Stimulated activated CD8-positive, alpha-beta memory T cell treated with anti-CD3 and anti-CD28 coated beads, Interleukin-12 subunit alpha, Interleukin-12 subunit beta, amount 100 ng/mL, for 24 hours (primary cell): ENCODE measurements at regions not wholly inside any gene's neighbourhood (a gene's known extent, or its start where the extent isn't known, plus 50 kb on each side); places are given as distances from the start of the nearest gene placed in this dataset.

Source experiments
- DNase-seq: peaks from one replicate; pipeline ENCODE4 v3.0.0-alpha.2; 2020; ENCODE audit errors: extremely low read depth

DNA sequence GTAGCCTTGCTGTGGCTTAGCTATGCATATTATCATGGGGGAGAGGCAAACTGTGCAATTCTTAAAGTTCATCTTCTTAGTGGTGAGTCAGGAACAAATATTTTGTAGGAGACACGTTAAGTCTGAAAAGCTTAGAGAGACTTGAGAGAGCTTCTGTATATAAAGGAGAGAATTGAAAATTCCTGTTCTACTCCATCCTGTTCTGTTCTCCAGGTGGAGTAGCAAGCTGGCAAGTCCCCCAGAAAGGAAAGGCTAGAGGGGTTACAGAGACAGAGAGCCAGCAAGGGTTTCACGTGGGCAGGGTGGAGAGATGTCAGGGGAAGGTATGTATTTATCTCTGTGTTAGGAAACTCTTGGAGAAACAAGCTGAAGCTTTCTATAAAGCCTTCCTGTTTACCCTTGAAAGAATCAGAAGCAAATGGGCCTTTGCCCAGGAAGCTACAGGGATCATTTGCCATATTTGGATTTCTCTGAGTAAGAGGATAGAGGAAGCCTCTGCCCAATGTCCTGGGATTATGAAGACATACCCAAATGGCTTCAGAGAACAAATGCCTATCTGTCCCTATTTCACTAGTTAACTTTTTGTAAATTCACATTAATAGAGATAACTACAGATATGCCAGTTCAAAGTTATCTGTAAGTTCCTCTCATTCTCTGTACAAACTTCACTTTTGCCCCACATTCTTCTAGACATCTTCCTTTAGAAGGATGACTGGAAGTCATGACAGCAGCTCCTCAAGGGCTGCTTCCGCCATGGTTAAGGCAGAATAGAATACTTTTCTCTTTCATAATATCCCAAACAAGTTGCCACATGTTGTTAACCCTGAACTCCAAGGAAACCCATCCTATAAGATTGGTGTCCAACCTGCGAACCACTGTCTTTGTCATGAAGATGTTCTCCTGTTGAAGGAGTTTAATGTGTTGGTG lies 126.7 kb upstream of the NEDD9 start:
- no peak for DNase-seq

- no peak for DNase-seq
Measured at GRCh38 chr6:11357285-11357684, 124.8 kb upstream of the NEDD9 start.

- no peak for DNase-seq
Measured at GRCh38 chr6:11356404-11357155, 124.1 kb upstream of the NEDD9 start.

DNA sequence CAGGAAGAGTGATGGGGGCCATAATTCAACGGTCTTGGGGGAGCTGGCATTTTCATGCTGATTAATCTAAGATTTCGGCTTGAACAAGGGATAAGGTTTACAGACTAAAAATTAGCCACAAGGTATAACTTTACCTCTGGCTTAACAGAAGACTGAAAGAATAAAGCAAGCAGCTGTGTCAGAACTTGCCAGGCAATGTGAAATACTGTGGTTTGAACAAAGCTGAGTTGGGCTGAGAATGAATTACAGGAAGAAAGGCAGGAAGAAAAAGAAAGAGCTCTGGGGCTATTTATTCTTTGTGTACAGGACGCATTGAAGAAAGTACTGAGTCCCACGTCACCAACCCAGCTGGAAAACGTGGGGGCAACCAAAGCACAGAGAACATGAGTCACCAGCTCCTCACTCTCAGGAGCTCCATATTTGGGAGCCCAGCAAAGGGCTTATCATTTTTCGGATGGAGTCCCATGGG lies 121.5 kb upstream of the NEDD9 start:
- DNase-seq: peak; percentile 51

DNA sequence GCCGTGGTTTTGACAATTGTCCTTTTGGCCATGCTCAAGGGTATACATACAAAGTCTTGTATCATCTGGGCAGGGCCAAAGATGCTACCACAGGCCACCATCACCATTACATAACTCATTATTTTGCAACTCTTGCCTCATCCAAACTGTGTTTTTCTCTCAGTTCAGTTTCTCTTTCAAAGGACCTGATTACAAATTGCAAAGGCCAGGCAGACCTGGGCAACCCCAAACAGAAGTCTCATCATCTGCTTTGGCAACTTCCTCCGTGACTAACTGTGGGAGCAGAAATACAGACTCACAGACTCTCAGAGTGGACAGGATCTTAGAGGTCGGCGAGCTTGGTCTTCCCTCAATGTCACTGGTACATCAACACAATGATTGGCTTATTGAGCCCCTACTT lies 117.8 kb upstream of the NEDD9 start:
- no peak for DNase-seq

DNA sequence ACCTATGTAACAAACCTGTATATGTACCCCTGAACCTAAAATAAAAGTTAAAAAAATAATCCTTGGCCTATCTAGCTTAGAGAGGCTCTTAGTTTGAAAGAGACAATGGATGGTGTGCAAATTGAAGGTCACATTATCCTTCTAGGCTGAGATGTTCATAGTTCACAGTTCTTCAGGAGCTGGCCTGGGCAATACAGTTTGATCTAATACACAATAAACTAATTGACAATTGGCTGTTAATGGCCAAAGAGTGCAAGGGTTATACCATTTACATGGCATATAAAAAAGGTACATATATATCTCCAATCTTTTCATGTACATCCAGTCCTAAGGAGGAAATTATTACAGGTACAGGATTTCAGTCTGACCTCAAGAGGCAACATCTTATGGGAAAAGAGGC lies 117.4 kb upstream of the NEDD9 start:
- no peak for DNase-seq

DNA sequence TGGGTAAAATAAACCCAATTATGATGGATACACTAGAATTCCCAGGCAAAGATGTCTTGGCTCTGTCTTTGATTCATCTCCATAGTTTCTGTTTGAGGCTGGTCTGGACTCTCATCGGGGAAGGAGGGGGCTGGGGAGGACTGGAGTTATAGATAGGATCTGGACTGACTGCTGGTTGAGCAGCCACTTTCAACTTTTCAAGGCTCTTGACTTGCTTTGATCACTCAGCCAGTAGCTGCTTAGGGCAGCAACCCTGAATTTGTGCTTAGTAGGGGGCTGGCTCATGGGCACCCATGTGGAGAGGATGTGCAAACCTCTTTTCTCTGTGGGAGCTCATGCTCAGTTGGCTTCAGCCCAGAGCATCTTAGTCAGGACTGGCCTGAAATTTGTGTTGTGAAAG lies 114.0 kb upstream of the NEDD9 start:
- no peak for DNase-seq

- DNase-seq: no peak
Measured at GRCh38 chr6:11345536-11345935, 113.1 kb upstream of the NEDD9 start.

DNA sequence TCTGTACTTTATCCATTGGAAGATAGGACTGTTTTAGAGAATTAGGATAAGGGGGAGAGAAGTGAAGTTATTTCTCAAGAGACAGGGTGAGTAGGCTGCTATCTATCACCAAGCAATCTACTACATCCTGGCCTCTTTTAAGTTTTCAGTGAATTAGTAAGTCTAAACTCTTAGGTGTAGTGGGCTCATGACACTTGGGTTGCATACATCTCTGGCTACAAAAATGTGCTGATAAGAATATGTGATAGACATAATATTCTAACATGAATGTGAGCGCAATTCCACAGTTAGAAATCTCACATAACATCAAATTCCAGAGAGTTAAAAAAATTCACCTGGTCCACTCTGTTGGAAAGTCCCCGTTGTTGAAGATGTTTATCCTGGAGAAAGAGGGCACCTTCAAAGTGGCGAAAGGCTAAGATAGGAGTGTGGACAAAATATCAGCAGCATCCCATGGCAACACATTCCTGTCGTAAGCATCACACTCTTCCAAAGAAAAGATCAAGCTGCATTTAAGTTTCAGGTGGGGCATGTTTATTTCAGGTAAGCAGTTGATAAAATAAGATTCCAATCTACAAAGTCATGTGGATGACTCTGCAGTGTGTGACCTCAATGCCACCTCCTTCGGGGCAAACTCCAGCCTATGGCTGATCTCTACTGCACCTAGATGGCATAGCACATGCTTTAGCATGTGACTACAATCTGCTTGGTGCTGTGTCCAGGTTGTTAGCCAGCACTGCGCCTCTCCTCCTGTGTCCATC lies 111.7 kb upstream of the NEDD9 start:
- no peak for DNase-seq

DNA sequence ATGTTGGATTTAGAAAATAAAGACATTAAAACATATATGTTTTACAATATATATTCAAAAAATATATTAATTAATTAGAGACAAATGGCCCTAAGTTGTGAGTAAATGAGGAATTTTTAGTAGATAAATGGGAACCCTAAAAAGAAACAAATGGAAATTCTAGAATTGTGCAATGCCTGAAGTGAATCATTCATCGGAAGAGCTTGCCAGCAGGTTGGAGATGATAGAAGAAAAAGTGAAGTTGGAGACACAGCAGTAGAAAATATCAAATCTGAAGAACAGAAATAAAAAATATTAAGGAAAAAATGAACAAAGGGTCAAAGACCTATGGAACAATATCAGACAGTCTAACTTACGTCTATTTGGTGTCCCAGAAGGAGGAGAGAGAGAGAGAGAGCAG lies 109.4 kb upstream of the NEDD9 start:
- no peak for DNase-seq

GRCh38 chr6:11341303-11341702 lies 108.8 kb upstream of the NEDD9 start:
- DNase-seq: no peak

GRCh38 chr6:11339380-11339779 lies 106.9 kb upstream of the NEDD9 start:
- no peak for DNase-seq

DNA sequence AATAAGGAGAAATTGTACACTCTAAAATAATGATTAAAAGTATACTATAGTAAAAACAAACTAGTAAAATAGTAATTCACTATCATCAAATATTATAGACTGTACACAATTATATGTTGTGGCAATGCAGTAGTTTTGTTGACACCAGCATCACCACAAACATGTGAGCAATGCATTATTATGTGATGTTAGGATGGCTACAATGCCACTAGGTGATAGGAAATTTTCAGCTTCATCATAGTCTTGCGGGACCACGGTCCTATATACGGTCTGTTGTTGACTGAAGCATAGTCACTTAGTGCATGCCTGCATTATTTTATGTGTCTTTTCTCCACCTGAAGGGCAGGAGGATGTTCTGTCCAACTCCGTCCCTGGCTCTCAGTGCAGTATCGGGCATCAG lies 104.8 kb upstream of the NEDD9 start:
- no peak for DNase-seq

DNA sequence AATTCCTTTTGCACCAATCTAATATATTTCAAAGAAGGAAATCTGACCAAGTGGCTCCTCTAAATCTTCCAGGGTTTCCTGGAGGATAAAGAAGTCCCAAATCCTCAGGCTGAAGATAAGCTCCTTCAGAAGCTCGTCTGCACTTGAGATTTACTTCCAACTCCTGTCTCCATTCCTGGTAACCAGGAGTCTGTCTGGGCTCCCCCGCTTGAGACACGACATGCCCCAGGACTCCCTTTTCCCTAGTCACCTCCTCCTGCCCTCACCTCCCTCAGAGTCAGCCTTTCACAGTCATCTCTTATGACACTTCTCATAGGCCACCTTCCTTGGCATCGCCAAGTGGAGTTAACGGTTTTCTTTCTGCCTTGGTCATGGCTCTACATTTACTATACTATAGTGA lies 103.4 kb upstream of the NEDD9 start:
- no peak for DNase-seq

DNA sequence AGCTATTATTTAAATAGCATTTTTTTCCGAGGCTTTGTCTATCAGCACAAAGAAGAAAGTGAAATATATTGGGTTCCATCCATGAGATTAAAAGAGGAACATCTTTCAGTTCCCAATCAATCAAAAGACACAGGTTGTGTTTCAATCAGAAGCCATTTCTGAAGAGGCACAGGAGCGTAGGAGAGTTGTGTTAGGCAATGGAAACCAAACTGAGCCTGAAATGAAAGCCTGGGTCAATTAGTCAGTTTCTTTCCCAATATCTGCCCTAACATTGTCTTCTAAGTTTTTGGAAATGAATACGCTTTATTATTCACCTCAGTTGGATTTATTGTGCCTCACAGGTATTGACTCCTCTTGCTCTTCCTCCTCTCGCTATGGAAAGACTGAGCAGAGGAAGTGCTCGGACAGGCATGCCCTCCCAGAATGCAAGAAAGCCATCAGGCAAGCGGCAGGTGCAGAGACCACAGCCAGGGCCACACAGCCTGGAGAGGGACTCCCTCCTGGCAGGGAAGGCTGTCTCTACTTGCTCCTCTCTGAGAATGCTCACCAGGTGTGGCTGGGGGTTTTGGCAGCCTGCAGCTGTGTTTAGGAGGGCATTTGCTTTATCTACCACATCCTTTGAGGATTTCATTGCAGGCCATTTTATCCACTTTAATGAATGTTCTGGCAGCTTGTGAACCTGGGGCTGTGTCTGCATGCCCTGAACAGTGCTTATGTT lies 100.8 kb upstream of the NEDD9 start:
- DNase-seq: no peak

DNA sequence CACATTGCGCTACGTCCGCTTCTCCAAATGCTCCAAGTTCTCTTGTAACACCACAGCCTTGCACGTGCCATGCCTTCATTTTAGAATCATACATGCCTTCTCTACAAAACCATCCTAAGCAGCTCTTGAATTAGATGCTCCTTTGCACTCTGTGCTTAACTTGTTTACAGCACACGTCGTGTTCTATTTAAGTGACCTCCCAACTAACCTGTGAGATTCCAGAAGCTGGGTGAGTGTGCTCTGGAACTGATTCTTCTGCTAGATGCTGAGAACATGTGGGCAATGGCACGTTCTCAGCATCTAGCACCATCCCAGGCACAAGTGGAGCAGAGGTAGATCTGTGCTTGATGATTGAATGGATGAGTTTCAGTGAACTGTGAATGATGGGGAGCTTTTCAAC lies 100.0 kb upstream of the NEDD9 start:
- DNase-seq: no peak

GRCh38 chr6:11331111-11331510 lies 98.6 kb upstream of the NEDD9 start:
- no peak for DNase-seq

GRCh38 chr6:11330413-11330760 lies 97.9 kb upstream of the NEDD9 start:
- no peak for DNase-seq

GRCh38 chr6:11329726-11330412 lies 97.4 kb upstream of the NEDD9 start:
- DNase-seq: no peak

GRCh38 chr6:11328613-11329247 lies 96.3 kb upstream of the NEDD9 start:
- no peak for DNase-seq

GRCh38 chr6:11327961-11328360 lies 95.5 kb upstream of the NEDD9 start:
- DNase-seq: no peak
